SK-N-SH (cell line): ENCODE measurements at regions not wholly inside any gene's neighbourhood (a gene's known extent, or its start where the extent isn't known, plus 50 kb on each side); places are given as distances from the start of the nearest gene placed in this dataset.

ENCODE experiments used
- CTCF ChIP-seq: fragments of 200-600 bp; sonication (generic); IDR thresholded peaks from 2 replicates; pipeline ENCODE4 v1.6.1; 2017; ENCODE audit warnings: antibody characterized with exemption, mild to moderate bottlenecking, moderate library complexity
- EP300 ChIP-seq, 2 experiments: IDR thresholded peaks; 2 replicates each; pipeline versions ENCODE4 v1.4.0 to v1.6.1; 2012; ENCODE audit warnings: borderline replicate concordance in 1 of 2, low read depth in 1 of 2, low read length in 1 of 2
- POLR2AphosphoS5 ChIP-seq: IDR thresholded peaks from 2 replicates; pipeline ENCODE4 v1.6.1; 2012; ENCODE audit warnings: low read depth, low read length
- RFX5 ChIP-seq: IDR thresholded peaks from 2 replicates; pipeline ENCODE4 v1.6.1; 2012; ENCODE audit warnings: mild to moderate bottlenecking, improper control_type of control experiment, low read length
- TF ChIP-seq, protein P1 (sequence below): IDR thresholded peaks from 2 replicates; pipeline ENCODE4 v1.6.1; 2012; ENCODE audit warnings: mild to moderate bottlenecking, low read depth, low read length, moderate library complexity

DNA sequence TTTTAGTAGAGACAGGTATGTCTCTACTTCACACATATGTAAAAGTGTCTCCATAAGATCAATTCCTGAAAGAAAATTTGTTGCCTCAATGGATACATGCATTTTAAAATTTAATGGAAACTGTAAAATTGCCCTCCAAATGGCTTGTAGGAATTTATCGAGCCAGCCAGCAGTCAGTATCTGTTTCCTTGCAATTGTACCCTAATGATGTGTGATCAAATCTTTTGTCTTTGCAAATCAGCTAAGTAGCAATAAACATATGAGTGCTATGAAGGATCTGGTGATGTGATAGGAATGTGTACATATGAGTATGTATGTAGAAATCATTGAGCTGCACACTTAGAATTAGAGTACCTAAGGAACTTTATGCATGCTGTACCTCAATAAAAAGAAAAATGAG is 253.0 kb downstream of the MAFB start:
- TF ChIP-seq EP300 (IDR thresholded peaks at IDR 0.05; ENCODE audit: borderline replicate concordance in 1 of 2, low read depth in 1 of 2, low read length in 1 of 2) (no peak), POLR2AphosphoS5 (no peak), CTCF (no peak), RFX5 (no peak)
- TF ChIP-seq, protein P1, sequence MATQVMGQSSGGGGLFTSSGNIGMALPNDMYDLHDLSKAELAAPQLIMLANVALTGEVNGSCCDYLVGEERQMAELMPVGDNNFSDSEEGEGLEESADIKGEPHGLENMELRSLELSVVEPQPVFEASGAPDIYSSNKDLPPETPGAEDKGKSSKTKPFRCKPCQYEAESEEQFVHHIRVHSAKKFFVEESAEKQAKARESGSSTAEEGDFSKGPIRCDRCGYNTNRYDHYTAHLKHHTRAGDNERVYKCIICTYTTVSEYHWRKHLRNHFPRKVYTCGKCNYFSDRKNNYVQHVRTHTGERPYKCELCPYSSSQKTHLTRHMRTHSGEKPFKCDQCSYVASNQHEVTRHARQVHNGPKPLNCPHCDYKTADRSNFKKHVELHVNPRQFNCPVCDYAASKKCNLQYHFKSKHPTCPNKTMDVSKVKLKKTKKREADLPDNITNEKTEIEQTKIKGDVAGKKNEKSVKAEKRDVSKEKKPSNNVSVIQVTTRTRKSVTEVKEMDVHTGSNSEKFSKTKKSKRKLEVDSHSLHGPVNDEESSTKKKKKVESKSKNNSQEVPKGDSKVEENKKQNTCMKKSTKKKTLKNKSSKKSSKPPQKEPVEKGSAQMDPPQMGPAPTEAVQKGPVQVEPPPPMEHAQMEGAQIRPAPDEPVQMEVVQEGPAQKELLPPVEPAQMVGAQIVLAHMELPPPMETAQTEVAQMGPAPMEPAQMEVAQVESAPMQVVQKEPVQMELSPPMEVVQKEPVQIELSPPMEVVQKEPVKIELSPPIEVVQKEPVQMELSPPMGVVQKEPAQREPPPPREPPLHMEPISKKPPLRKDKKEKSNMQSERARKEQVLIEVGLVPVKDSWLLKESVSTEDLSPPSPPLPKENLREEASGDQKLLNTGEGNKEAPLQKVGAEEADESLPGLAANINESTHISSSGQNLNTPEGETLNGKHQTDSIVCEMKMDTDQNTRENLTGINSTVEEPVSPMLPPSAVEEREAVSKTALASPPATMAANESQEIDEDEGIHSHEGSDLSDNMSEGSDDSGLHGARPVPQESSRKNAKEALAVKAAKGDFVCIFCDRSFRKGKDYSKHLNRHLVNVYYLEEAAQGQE, result no peak
